Mesendoderm (in vitro differentiated cells): ENCODE measurements at regions not wholly inside any gene's neighbourhood (a gene's known extent, or its start where the extent isn't known, plus 50 kb on each side); places are given as distances from the start of the nearest gene placed in this dataset.

Experiments used
- DNase-seq: peaks from one replicate; pipeline ENCODE4 v3.0.0; 2013
- H2AK5ac ChIP-seq: 2 replicates; pipeline ENCODE4 v1.6.1; 2013; ENCODE audit warnings: low read length, inconsistent platforms
- H2BK120ac ChIP-seq: 2 replicates; pipeline ENCODE4 v1.6.1; 2013; ENCODE audit warnings: low read depth, mild to moderate bottlenecking, low read length, moderate library complexity, mixed read lengths
- H2BK15ac ChIP-seq: replicated peaks from 2 replicates; pipeline ENCODE4 v1.6.1; 2013; ENCODE audit warnings: low read depth, mild to moderate bottlenecking, moderate library complexity
- H2BK5ac ChIP-seq: 2 replicates; pipeline ENCODE4 v1.6.1; 2013; ENCODE audit warnings: low read length, inconsistent platforms
- H3K18ac ChIP-seq: 2 replicates; pipeline ENCODE4 v1.6.1; 2013; ENCODE audit warnings: mild to moderate bottlenecking, low read length, mixed read lengths
- H3K23ac ChIP-seq: one replicate; pipeline ENCODE4 v1.6.1; 2013; ENCODE audit warnings: low read length
- H3K27ac ChIP-seq: 2 replicates; pipeline ENCODE4 v1.5.1; 2013; ENCODE audit warnings: low read depth, mild to moderate bottlenecking, inconsistent platforms, low read length, moderate library complexity
- H3K27me3 ChIP-seq: 2 replicates; pipeline ENCODE4 v1.6.1; 2013; ENCODE audit warnings: low read length, control low read depth, mild to moderate bottlenecking, inconsistent platforms; ENCODE audit not compliant: insufficient read depth, poor library complexity
- H3K36me3 ChIP-seq: 2 replicates; pipeline ENCODE4 v1.6.1; 2013; ENCODE audit warnings: low read length, inconsistent platforms; ENCODE audit not compliant: control insufficient read depth, insufficient read depth
- H3K4ac ChIP-seq: one replicate; pipeline ENCODE4 v1.6.1; 2013; ENCODE audit warnings: low read depth, mild to moderate bottlenecking, low read length, moderate library complexity
- H3K4me1 ChIP-seq: 2 replicates; pipeline ENCODE4 v1.6.1; 2013; ENCODE audit warnings: low read depth, low read length, inconsistent platforms; ENCODE audit not compliant: control insufficient read depth
- H3K4me2 ChIP-seq: 2 replicates; pipeline ENCODE4 v1.6.1; 2013; ENCODE audit warnings: low read length
- H3K4me3 ChIP-seq: 2 replicates; pipeline ENCODE4 v1.5.1; 2013; ENCODE audit warnings: mild to moderate bottlenecking, low read length
- H3K56ac ChIP-seq: one replicate; pipeline ENCODE4 v1.6.1; 2013; ENCODE audit warnings: low read length
- H3K79me1 ChIP-seq: 2 replicates; pipeline ENCODE4 v1.6.1; 2013; ENCODE audit warnings: low read length, inconsistent platforms
- H3K79me2 ChIP-seq: 2 replicates; pipeline ENCODE4 v1.6.1; 2013; ENCODE audit warnings: mild to moderate bottlenecking, low read length; ENCODE audit not compliant: control insufficient read depth, insufficient read depth
- H3K9ac ChIP-seq: 2 replicates; pipeline ENCODE4 v1.6.1; 2013; ENCODE audit warnings: low read length, inconsistent platforms
- H4K5ac ChIP-seq: one replicate; pipeline ENCODE4 v1.6.1; 2013; ENCODE audit warnings: low read length
- H4K8ac ChIP-seq: one replicate; pipeline ENCODE4 v1.6.1; 2013; ENCODE audit warnings: low read depth, mild to moderate bottlenecking, control low read depth, low read length, moderate library complexity
- WGBS: extraction: QIAGEN DNeasy Blood & Tissue Kit; methylation state at CpG from one replicate; pipeline ENCODE4 v1.1.7; 2013; ENCODE audit warnings: low lambda C conversion rate, missing lambda C conversion rate; ENCODE audit not compliant: insufficient coverage; ENCODE audit errors: extremely low coverage; 5-methylcytosine and 5-hydroxymethylcytosine counted together

DNA sequence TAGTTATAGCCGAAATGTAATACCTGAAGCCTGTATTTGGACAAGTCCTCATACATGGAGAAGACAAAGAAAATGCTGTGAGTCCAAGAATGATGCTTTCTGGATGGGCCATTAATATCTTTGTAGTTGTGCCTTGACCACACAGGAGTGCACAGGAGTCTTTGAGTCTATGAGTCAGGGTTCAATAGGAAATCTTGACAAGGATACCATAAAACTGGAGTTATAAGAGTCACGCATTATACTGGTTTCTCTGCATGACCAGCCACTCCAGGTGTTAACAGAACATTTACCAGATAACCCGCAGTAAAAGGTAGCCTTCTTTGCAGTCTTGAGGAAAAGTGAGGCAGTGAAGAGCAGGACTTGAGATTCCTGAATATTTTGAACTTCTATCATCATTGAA is 464.6 kb upstream of the PKN2 start:
- no peak overlapping the region for H4K8ac ChIP-seq
- H3K9ac ChIP-seq = no peak overlapping the region
- no peaks in the 10 kb centered on the region for H3K4me1 ChIP-seq
- H2BK5ac ChIP-seq = no peak overlapping the region
- no peak overlapping the region for H3K18ac ChIP-seq
- H3K27me3 ChIP-seq = no peaks in the 10 kb centered on the region
- no peak for DNase-seq
- no peak overlapping the region for H3K23ac ChIP-seq
- H3K4me2 ChIP-seq = no peak overlapping the region
- H3K79me1 ChIP-seq = no peaks in the 10 kb centered on the region
- H3K4me3 ChIP-seq = no peak overlapping the region
- H4K5ac ChIP-seq = no peak overlapping the region
- no peak overlapping the region for H2AK5ac ChIP-seq
- no peak overlapping the region for H2BK15ac ChIP-seq
- H2BK120ac ChIP-seq = no peak overlapping the region
- no peak overlapping the region for H3K56ac ChIP-seq
- H3K79me2 ChIP-seq = no peaks in the 10 kb centered on the region
- WGBS = no CpG with 5 or more reads among the region's 3 CpGs
- no peaks in the 10 kb centered on the region for H3K36me3 ChIP-seq
- H3K4ac ChIP-seq = no peak overlapping the region
- H3K27ac ChIP-seq = no peak overlapping the region

DNA sequence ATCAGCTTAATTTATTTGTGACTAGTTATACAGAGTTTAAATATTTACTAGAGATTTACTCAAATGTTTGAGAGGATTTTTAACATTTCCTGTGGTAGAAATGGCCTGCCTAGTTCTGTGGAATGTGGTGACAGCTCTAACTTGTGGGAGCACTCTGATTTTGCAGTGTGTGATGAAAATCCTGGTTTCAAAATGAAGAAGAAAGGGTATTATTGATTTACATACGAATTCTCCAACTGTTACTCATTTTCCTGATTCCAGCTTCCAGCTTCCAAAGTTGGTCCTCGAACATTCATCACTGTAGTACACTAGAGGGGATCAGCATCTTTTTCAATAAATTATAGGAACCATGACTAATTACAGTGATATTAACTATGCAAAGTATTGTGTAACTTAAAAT is 462.7 kb upstream of the PKN2 start:
- no peak overlapping the region for H2BK5ac ChIP-seq
- no peaks in the 10 kb centered on the region for H3K27me3 ChIP-seq
- H3K4me1 ChIP-seq = no peaks in the 10 kb centered on the region
- no peaks in the 10 kb centered on the region for H3K79me1 ChIP-seq
- H3K36me3 ChIP-seq = no peaks in the 10 kb centered on the region
- no peak overlapping the region for H3K23ac ChIP-seq
- no peak overlapping the region for H2BK15ac ChIP-seq
- H3K9ac ChIP-seq = no peak overlapping the region
- H4K5ac ChIP-seq = no peak overlapping the region
- no peak overlapping the region for H2BK120ac ChIP-seq
- H3K79me2 ChIP-seq = no peaks in the 10 kb centered on the region
- no CpG with 5 or more reads among the region's 2 CpGs for WGBS
- H3K18ac ChIP-seq = no peak overlapping the region
- no peak overlapping the region for H3K4ac ChIP-seq
- no peak overlapping the region for H3K56ac ChIP-seq
- no peak overlapping the region for H3K4me2 ChIP-seq
- H4K8ac ChIP-seq = no peak overlapping the region
- no peak overlapping the region for H3K27ac ChIP-seq
- DNase-seq = no peak
- H3K4me3 ChIP-seq = no peak overlapping the region
- H2AK5ac ChIP-seq = no peak overlapping the region

DNA sequence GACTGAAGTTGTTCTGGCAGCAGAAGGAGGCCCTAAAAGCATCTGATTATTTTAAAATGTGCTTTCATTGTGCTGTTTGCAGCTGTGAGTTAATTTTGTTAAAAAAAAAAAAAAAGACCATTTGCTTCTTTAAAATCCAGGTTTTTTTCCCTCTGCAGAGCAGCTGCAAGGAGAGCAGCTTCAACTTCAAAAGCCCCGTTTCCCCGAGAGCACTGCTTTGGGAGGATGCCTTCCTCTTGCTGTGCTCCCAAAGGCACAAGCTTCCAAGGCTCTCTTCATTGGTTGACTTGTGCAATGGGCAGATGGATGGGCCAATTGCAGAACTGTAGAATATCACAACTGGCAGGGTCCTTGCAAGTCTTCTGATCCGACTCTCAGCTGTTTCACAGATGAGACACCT is 459.2 kb upstream of the PKN2 start:
- DNase-seq = peak; percentile 13
- H4K8ac ChIP-seq = no peak overlapping the region

DNA sequence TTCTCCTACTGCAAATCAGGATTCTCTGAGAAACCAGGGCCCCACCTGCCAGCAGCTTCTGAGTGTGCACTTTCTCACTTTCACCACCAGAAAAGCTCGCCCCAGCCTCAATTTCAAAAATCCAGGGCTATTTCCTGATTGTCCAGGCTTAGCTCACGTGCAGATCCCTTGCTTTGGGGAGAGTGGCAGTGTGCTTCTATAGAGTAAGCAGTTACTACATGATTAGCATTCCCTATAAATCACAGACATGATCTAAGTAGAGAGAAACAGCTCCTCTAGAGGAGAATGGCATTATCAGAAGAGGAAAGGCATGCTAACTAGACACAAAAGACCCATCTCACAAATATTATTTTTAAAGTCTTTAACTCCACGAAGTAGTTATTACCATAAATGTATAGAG is 456.0 kb upstream of the PKN2 start:
- H4K5ac ChIP-seq = no peak overlapping the region
- H2BK5ac ChIP-seq = no peak overlapping the region
- H3K4me3 ChIP-seq = no peak overlapping the region
- H3K4me2 ChIP-seq = no peak overlapping the region
- no CpG with 5 or more reads among the region's 3 CpGs for WGBS
- no peak overlapping the region for H3K9ac ChIP-seq
- H2BK120ac ChIP-seq = no peak overlapping the region
- no peak overlapping the region for H3K4ac ChIP-seq
- H3K79me2 ChIP-seq = no peaks in the 10 kb centered on the region
- no peak overlapping the region for H3K27ac ChIP-seq
- H3K56ac ChIP-seq = no peak overlapping the region
- H3K79me1 ChIP-seq = no peaks in the 10 kb centered on the region
- no peaks in the 10 kb centered on the region for H3K27me3 ChIP-seq
- no peak overlapping the region for H3K18ac ChIP-seq
- no peaks in the 10 kb centered on the region for H3K4me1 ChIP-seq
- peak; percentile 16 for DNase-seq
- no peaks in the 10 kb centered on the region for H3K36me3 ChIP-seq
- no peak overlapping the region for H2BK15ac ChIP-seq
- H3K23ac ChIP-seq = no peak overlapping the region
- no peak overlapping the region for H2AK5ac ChIP-seq
- H4K8ac ChIP-seq = no peak overlapping the region

More for the DNA sequence above, 459.2 kb upstream of the PKN2 start:
- Histone ChIP-seq H4K5ac (no peak overlapping the region), H3K18ac (no peak overlapping the region), H3K56ac (no peak overlapping the region), H3K9ac (no peak overlapping the region), H3K27ac (no peak overlapping the region), H3K79me2 (no peaks in the 10 kb centered on the region), H2BK15ac (no peak overlapping the region), H3K4ac (no peak overlapping the region), H3K4me1 (no peaks in the 10 kb centered on the region), H3K23ac (no peak overlapping the region), H2BK5ac (no peak overlapping the region), H3K4me3 (no peak overlapping the region), H2AK5ac (no peak overlapping the region), H2BK120ac (no peak overlapping the region), H3K27me3 (no peaks in the 10 kb centered on the region), H3K4me2 (no peak overlapping the region), H3K36me3 (no peaks in the 10 kb centered on the region), H3K79me1 (no peaks in the 10 kb centered on the region)
- WGBS = no CpG with 5 or more reads among the region's 3 CpGs

DNA sequence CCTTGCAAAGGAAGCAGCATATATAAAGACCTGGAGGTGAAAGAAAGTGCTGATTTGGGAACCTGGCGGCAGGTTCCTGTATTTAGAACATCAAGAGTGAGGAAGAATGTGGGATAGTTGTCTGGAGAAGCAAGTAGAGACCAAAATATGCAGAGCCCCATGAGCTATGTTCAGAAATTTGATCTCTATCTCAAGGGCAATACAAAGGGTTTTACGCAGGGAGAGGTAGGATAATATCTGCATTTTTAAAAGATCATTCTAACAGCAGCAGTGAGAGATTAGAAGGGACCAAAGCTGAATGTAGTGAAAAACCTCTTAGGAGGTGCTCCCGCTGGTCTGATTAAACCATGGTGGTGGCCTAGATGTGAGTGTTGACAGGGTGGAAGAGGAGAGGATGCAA is 453.9 kb upstream of the PKN2 start:
- Histone ChIP-seq H4K5ac (no peak overlapping the region), H3K79me1 (no peaks in the 10 kb centered on the region), H4K8ac (no peak overlapping the region), H2BK5ac (no peak overlapping the region), H3K23ac (no peak overlapping the region), H3K4me3 (no peak overlapping the region), H3K36me3 (no peaks in the 10 kb centered on the region), H2BK120ac (no peak overlapping the region), H3K4me1 (no peaks in the 10 kb centered on the region), H2BK15ac (no peak overlapping the region), H3K27ac (no peak overlapping the region), H3K18ac (no peak overlapping the region), H3K4me2 (no peak overlapping the region), H3K4ac (no peak overlapping the region), H3K56ac (no peak overlapping the region), H3K9ac (no peak overlapping the region), H3K27me3 (no peaks in the 10 kb centered on the region), H3K79me2 (no peaks in the 10 kb centered on the region), H2AK5ac (no peak overlapping the region)
- no peak for DNase-seq
- WGBS = no CpG with 5 or more reads among the region's 3 CpGs

DNA sequence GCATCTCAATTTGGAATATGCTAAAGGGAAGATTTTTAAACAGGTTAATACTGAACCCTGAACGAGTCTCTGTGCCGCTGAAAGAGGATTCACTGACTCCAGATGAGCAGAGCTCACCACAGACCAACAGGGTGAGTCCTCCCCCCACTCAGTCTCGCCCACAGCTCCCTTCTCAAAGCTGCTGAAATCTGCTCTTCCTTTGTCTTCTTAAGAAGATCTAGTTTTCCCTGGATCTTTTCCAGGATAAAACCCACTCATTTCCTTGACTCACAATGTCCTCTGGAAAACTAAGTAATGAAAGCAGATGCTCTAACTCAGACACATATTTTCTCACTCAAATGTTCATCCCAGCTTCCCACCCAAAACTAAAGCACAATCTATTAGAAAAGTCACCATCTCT is 447.0 kb upstream of the PKN2 start:
- H3K18ac ChIP-seq = no peak overlapping the region
- DNase-seq = no peak
- no peaks in the 10 kb centered on the region for H3K36me3 ChIP-seq
- no peak overlapping the region for H3K4me2 ChIP-seq
- H2BK120ac ChIP-seq = no peak overlapping the region
- no CpG with 5 or more reads among the region's 3 CpGs for WGBS
- no peaks in the 10 kb centered on the region for H3K27me3 ChIP-seq
- no peak overlapping the region for H4K5ac ChIP-seq
- H2BK5ac ChIP-seq = no peak overlapping the region
- no peak overlapping the region for H3K27ac ChIP-seq
- no peak overlapping the region for H2AK5ac ChIP-seq
- no peak overlapping the region for H3K56ac ChIP-seq
- H4K8ac ChIP-seq = no peak overlapping the region
- no peaks in the 10 kb centered on the region for H3K4me1 ChIP-seq
- no peak overlapping the region for H2BK15ac ChIP-seq
- H3K4ac ChIP-seq = no peak overlapping the region
- H3K9ac ChIP-seq = no peak overlapping the region
- H3K79me2 ChIP-seq = no peaks in the 10 kb centered on the region
- no peak overlapping the region for H3K4me3 ChIP-seq
- H3K79me1 ChIP-seq = no peaks in the 10 kb centered on the region
- H3K23ac ChIP-seq = no peak overlapping the region
